Kidney capillary endothelial cell (primary cell): ENCODE measurements at regions not wholly inside any gene's neighbourhood (a gene's known extent, or its start where the extent isn't known, plus 50 kb on each side); places are given as distances from the start of the nearest gene placed in this dataset.

Experiments
- DNase-seq: peaks from one replicate; pipeline ENCODE4 v3.0.0-alpha.2; 2018; ENCODE audit warnings: low spot score

- DNase-seq, result no peak
Measured at GRCh38 chr2:103506812-103507211, 745.0 kb downstream of the TMEM182 start.

DNA sequence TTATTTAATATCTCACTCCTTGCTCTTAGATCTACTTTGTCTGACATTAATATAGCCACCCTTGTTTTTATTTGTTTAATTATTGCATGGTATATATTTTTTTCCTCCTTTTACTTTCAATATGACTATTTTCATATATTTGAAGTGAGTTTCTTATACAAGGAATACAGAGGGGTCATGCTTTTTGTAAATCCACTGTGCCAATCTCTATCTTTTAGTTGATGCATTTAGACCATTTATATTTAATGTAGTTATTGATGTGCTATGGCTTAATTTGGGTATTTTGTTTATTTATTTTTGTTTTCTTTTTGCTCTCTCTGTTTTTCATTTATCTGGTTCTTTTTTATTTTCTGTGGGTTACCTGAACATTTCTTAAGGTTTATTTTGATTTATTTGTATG lies 750.6 kb downstream of the TMEM182 start:
- DNase-seq, result no peak

GRCh38 chr2:103520547-103520946 lies 758.7 kb downstream of the TMEM182 start:
- DNase-seq, result no peak

GRCh38 chr2:103525756-103526155 lies 763.9 kb downstream of the TMEM182 start:
- no peak for DNase-seq

DNA sequence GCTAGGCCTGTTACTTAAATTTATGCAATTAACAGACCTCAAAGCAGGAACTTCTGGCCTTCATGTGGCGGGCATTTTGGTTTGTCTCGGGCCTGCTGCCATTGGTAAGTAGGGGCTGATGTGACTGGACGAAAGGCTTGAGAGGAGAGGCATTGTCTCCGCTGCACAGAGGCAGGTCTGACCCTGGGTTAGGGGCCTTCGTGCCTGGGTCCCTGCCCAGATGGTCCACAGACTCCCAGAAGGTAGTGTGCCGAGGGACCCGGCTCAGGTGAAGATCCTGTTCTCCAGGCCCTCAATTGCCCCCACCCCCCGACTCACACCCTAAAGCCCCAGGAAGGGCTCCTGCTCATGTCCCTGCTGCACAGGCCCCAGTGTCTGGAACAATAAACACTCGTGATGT lies 764.9 kb downstream of the TMEM182 start:
- DNase-seq, result no peak

DNA sequence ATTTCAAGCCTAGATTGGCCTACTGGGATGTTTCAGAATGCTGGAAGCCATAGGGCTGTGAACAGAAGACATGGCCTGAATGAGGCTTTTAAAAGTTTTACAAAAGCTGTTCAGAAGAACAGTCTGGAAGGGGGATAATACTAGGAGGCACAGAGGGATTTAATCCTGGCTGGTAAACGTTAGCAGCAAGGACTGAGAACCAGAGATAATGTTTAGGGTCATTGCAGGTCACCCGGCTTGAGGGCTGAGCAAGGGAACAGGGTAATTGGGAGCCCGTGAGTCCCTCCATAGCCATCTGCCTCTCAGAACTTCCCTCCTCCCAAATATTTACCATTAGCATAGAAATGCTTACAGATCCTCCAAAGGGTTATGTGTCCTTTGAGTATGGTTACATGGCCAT lies 765.4 kb downstream of the TMEM182 start:
- DNase-seq, result no peak

DNA sequence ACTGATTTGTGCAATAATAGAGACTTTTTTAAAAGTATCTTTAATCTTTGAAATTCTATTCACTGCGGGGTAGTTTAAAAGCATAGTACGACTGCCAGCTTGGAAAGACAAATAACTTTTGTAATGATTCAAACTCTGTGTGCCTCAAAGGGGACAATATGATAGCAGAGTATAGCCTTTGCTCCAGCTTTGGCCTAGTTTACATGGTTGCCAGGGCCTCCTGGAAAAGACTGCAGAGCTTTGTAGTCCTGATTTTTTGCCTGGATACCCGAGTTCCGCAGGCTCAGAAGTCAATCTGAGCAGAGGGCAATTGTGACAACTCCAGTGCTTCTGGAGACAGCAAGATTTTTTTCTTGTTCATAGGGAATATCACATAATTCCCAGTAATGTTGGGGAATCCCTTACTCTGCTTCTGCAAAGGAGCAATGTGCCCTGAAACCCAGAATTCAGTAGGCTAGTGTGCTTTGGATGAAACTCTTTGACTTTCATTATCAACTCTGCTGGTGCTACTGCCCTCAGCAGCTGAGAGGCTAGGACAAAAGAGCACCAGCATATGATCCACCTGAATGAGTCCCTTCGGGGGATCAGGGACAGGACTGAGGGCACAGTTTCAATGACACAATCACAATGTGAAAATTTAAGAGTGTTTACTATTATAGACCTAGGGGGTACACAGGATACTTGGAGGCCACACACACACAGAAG lies 768.1 kb downstream of the TMEM182 start:
- DNase-seq, result no peak

DNA sequence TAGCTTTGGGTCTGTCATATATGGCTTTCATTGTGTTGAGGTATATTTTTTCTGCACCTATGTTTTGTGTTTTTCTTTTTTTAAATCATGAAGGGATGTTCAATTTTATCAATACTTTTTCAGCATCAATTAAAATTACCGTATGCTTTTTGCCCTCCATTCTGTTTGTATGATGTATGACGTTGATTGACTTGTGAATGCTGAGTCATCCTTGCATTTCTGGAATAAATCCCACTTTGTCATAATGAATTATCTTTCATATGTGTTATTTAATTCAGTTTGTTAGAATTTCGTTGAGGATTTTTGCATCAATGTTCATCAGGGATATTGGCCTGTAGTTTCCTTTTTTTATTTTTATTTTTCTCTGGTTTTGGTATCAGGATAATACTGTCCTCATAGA lies 790.9 kb downstream of the TMEM182 start:
- DNase-seq, result no peak

- DNase-seq, result no peak
Measured at GRCh38 chr2:103594823-103595222, 833.0 kb downstream of the TMEM182 start.

- no peak for DNase-seq
Measured at GRCh38 chr2:103605071-103605780, 843.4 kb downstream of the TMEM182 start.

- no peak for DNase-seq
Measured at GRCh38 chr2:103615611-103616105, 853.8 kb downstream of the TMEM182 start.

GRCh38 chr2:103616891-103617290 lies 855.1 kb downstream of the TMEM182 start:
- no peak for DNase-seq

- DNase-seq, result no peak
Measured at GRCh38 chr2:103618112-103618511, 856.3 kb downstream of the TMEM182 start.

DNA sequence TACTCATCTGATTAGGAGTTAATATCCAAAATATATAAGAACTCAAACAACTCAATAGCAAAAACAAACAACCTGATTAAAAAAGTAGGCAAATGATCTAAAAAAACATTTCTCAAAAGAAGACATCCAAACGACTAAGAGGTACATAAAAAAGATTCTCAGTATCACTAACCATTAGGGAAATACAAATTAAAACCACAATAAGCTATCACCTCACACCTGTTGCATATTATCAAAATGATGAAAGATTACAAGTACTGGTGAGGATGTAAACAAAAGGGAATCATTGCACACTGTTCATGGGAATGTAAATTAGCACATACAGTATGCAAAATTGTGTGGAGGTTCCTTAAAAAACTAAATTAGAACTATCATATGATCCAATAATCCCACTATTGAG lies 865.5 kb downstream of the TMEM182 start:
- no peak for DNase-seq

DNA sequence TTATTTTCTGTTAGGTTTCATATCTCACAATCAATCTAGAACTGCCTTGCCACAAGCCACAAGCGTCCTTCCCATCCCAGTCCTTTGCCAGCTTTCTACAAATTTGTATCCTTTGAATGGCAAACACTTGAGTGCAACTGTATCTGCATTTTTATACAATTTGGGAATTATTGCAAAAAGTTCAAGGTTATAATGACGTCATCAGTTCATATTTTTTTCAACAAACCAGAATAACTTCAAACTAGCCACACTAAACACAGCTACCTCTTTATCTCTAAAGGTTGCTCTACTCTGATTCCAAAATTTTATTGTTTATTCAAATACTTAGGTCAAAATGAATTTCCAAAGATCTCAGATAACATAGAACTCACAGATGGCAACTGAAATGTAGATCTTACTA lies 877.1 kb downstream of the TMEM182 start:
- DNase-seq, result no peak

GRCh38 chr2:103656558-103656957 lies 894.7 kb downstream of the TMEM182 start:
- no peak for DNase-seq

GRCh38 chr2:103660519-103660918 lies 898.7 kb downstream of the TMEM182 start:
- no peak for DNase-seq

DNA sequence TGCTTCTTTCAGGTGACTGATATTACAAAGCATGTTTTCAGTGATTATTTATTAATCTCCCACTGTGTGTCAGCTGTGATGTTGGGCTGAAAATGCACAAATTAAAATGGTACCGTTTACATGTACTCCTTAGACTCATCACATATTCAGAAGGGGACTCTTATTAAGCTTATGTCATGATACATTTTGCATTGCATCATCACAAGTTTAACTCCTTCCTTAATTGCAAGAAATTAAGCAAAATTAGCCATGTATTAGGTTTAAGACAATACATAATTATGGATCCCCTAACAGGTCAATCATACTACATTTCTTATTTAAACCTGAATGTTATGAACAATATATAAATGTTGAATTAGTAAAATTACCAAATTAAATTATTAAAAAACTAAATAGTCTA lies 899.1 kb downstream of the TMEM182 start:
- no peak for DNase-seq

- DNase-seq, result no peak
Measured at GRCh38 chr2:103664690-103665089, 902.9 kb downstream of the TMEM182 start.

- no peak for DNase-seq
Measured at GRCh38 chr2:103667335-103667884, 905.6 kb downstream of the TMEM182 start.

GRCh38 chr2:103669531-103669930 lies 907.7 kb downstream of the TMEM182 start:
- no peak for DNase-seq
